HS-27A (cell line): ENCODE measurements at regions not wholly inside any gene's neighbourhood (a gene's known extent, or its start where the extent isn't known, plus 50 kb on each side); places are given as distances from the start of the nearest gene placed in this dataset.
"Not testable (repeated sequence)": the region's sequence is repeated elsewhere in the genome, so short reads cannot be mapped to it uniquely, and the experiment has no call there.

Experiments used
- DNase-seq: peaks from one replicate; pipeline ENCODE4 v3.0.0-alpha.2; 2012; ENCODE audit warnings: low read depth, missing footprints

DNA sequence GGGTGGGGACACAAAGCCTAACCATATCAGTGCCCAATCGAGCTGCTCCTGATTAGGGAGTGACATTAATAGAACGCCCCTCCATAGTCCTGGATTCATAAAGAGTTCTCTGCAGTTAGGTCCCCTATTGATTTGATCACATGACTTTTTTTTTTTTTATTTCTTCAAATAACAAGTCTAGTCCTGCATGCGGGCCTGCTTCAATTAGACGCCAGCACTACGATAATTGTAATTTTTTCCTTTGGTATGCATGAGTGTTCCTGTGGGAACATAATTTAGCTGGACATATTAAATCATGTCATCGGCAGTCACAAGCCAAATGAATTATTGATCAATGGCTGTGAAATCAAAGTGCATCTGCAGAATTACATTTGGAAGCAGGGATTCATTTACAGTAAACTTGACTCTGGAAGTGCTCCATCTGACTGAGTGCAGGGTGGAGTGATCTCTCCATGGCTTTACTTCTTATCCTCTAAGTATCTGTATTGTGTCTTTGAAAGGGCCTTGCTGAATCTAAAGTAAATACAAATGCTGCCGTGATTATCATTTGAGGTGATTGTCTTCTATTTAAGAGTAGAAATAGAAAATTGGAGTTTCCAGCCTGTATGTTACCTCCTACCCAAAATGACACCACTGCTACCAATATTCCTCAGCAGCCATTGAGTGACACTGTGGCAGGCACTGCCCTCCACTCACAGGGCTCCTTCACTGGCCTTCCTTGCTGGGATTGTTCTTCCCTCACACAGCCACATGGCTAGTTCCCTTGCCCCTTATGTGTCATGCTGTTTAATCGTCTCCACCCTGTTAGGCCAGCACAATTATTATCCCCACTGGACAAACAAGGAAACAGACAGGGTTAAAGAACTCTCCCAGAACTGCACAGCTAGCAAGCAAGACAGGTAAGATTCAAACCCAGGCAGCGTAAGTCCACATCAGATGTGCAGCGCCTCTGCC, 337.4 kb upstream of the ID2 start:
- DNase-seq: no peak

DNA sequence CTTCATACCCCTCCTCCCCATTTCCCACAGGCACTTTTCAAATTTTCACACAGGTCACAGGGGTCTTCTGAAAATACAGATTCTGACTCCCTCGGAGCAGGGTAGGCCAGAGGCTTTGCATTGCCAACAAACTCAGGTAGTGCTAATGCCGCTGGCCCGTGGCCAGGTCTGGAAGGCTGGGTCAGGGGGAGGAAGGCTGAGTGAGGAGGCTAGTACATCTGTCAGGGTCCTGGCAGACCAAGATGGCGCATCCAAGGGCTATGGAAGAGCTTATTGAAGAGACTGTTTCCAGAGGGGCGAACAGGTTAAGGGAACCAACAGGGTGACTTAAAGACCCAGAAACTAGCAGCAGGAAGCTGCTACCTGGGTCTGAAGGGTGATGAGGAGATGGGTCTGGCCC, 336.7 kb upstream of the ID2 start:
- no peak for DNase-seq

DNA sequence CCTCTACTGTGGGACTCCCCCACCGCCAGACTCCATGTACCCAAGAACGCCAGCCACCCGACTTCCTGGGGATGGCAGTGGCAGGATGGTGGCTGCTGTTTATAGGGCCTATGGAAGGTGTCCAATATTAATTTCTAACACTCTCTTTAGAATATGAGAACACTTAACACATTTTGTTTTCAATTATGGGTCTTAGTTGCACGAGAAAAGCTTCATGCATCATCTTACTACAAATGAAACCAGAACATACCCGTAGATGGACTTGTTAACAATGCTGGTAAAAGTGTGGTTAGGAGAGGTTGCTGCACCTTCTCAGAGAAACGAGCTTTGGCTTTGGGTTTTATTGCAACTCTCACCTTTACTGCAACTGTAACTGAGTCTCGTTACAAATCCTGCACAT, 335.6 kb upstream of the ID2 start:
- no peak for DNase-seq

DNA sequence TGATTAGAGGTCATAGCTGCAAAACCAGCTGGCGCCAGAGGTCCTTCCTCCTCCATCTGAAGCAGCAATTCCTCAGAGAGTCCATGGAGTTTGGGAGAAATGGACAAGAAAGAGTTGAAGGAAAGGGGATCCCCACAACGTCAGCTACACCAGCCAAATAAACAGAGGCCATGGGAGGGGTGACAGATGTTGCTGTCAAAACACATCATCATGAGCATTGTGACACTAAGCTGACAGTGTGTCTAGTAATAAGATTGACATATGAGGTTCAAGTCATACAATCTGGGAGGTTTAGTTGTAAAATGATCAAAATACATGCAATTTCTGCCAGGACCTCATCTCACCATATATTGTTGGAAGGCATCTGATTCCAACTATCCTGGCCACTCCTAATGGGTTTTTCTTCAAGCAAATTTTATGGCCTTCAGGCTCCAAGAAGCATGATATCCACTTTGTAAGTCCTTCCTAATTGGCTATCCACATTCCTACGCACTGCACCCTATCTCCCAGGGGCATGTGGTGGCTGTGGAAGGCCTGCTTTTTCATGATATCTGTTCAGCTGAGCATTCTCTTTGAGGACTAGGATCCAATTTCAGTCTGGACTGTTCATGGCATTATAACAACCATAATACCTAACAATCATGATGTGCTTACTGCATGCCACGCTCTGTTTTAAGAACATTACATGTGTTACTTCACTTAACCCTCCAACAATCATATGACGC, 335.0 kb upstream of the ID2 start:
- DNase-seq: no peak

DNA sequence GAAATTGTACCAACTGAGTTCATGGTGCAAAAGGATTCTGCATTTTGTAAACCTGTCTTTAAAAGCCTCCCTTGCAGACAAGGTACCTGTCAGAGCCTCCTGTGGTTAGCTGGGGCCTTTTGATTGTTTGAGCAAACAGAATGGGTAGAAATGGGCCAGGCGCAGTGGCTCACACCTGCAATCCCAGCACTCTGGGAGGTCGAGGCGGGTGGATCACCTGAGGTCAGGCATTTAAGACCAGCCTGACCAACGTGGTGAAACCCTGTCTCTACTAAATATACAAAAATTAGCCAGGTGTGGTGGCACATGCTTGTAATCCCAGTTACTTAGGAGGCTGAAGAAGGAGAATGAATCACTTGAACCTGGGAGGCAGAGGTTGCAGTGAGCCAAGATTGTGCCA, 332.9 kb upstream of the ID2 start:
- DNase-seq: not testable (repeated sequence)

DNA sequence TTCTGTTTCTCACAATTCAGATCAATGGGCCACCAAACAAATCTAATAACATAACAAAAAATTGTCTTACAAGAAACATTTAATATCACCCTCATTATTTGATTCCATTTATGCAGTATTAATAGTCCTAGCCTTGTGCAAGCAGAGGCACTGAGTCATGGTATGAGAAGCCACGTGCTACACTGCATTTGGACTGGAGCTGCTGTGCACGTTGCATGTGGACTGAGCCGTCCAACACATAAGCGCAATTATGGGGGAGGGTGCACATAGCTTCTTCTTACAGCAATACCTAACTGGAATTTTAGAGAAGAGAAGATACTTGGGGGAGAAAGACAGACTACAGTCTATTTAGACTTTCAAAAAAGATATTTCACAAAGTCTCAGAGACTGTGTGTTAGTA, 329.6 kb upstream of the ID2 start:
- DNase-seq: no peak

DNA sequence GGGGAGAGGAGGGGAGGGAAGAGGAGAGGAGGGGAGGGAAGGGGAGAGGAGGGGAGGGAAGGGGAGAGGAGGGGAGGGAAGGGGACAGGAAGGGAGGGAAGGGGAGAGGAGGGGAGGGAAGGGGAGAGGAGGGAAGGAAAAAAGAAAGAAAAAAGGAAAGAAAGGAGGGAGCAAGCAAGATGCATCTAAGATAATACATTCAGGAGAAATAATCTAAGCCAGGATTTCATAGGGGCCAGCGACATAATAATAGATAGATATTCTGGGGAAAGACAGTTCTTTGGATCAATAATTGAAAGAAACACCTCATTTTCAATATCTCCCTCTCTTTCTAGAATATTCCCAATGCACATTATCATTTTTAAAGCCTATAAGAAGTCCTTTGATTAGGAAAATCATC, 328.9 kb upstream of the ID2 start:
- DNase-seq: no peak

DNA sequence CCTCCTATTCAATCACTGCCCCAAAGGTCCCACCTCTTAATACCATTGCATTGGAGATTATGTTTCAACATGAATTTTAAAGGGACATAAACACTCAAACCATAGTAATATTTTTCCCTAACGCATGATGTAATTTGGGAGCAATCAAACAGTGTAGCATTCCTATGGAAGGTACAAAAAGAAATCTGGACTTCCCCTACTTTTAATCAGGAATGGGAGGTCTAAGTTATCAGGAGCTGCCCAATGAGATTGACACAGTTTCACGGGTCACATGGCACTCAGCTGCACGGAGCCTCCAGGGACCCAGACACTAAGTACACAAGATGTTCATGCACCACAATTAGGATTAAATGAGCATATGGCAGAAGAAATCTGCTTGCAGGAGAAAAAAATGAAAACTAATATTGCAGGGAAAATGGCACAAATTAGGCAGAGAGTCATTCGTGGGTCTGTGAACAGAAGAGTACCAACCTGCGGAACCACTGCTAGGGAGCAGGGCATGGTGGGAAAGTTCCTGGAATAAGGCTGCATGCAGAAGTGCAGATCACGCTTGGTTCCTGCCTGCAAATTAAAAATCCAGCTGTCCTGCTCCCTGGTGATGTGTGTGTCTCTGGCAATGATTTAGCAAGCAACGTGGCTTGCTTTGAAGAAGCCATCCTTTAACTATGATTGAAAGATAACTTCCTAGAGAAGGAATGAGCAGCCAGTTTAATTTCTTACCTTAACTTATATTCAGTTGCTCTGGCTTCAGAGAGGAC, 326.6 kb upstream of the ID2 start:
- no peak for DNase-seq

DNA sequence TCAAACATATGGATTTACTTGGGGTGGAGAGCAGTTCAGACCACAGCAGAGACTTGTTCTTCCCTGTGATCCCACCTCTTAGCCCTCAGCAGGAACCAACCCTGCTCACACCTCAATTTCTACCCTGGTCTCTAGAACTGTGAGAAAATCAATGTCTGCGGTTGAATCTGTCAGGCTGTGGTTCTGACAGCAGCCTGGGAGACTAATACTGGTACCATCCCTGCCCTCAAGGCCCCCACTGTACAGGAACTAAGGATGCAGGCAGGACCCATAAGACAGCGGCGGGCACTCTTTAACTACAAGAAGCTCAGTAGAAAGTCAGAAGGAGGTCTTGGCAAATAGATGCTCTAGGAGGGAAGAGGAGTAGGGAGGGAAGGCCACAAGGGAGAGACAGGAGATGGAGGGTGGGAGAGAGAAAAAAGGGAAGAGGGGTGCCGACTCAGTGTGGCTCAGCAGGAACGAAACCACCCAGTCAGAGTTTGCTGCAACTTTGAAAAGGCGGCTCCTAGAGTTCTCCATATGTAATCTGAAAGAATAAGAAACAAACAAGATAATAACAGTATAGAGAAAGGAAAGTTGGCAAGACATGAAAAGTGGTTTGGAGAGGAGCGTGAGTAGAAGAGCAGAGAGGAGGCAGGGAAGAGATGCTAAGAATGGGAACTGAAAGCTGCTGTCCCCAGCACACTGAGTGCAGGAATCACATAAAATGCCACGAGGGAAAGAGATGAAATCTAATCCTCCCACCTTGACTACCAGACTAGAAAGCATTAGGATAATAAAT, 323.9 kb upstream of the ID2 start:
- DNase-seq: no peak

DNA sequence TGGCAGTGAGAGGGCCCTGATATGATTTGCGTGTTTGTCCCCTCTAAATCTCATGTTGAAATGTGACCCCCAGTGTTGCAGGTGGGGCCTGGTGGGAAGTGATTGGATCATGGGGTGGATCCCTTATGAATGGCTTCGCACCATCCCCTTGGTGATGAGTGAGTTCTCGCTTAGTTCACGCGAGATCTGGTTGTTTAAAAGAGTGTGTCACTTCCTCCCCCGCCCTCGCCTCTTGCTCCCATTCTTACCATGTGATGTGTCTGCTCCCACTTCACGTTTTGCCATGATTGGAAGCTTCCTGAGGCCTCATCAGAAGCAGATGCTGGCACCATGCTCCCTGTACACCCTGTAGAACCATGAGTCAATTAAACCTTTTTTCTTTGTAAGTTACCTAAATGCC, 319.9 kb upstream of the ID2 start:
- DNase-seq: no peak

DNA sequence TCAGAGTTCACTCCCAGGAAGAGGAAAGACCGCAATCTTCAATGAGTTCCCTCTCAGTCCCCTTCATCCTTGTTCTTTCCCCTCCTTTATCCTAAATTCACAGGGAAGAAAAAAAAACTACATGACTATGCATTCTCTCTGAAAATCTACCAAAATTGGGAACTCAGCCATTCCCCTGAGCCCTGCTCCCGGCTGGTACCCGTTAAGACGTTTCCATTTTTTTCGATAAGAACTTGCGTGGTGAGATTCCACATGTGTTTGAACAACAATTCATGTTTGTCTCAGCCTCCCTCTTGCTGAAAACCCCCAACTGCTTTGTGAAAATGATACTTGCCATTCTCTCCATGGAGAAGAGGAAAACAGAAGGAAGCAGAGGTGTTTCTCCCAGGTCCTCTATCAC, 318.7 kb upstream of the ID2 start:
- no peak for DNase-seq

DNA sequence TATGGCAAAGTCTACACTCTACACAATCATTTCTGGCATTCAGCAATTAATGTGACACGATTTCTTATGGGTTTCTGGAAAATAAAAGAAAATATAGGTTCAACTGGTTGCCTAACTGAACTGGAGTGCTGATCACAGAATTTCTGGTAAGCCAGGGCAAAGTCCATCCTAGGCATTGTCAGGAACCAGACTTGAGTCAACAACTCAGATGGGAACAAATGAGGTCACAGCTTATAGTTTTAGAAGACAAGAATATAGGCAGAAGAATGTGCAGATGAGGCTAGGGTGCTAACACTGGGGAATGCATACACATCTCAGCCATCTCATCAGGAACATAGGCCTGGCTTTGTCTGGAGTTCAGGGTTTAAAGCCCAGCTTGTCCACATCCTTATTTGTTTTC, 317.2 kb upstream of the ID2 start:
- no peak for DNase-seq

DNA sequence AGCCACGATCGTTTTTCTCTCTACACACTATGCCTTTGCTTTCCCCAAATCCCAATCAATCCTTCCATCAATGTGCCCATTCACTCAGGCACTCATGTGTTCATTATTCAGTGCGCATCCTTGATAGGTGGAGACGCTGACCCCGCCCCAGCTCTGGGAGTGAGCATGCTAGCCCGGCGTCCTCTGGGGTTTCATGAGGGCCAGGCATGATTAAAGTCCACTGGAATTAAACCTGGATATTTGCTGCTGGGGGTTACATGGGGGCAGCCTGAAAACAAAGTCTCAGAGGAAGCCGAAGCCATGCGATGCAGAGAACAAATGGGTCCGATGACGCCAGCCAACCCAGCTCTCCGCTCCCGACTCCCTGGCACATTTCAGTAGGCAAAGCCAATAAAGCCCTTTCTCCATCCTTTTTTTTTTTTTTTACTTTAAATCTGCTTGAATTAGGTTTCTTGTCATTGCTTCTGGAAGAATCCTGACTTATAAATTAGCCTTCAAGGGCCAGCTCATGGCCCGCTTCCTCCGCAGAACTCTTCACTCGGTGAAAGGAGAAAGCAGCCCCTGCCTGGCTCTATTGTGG, 316.4 kb upstream of the ID2 start:
- DNase-seq: no peak

DNA sequence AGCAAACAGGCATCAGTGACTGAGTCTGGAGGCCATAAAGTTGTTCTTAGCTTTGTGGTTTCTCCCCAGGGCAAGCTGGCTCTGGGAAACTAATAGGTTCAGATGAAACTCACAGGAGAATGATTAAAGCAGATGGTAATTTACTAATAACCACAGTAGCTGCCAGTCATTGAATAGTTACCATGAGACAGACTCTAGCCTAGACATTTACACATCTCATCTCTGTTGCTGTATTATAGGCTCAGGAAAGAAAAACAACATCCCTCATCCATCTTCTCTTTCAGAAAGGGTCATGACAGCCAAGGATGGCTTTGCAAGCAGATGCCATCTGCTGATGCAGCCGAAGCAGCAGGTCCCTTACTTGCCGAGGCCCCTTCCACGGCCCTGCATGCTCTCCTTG, 314.0 kb upstream of the ID2 start:
- no peak for DNase-seq

DNA sequence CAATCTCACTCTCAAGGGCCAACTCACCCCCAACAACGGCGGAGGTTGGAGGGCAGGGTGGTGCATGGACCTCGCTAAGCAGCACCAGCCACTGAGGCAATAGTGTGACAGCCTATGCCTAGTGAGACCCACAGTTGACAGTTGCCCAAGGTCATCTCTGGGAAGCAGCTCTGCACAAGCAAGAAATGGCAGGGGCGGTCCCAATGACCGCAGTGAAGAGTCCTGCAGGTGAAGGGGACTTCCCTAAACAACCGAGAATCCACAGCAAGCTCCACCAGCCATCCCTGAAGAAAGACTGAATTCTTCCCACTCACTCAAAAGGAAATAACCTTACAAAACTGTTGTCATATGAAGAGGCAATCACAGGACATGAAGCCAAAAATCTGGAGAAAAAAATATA, 313.4 kb upstream of the ID2 start:
- no peak for DNase-seq

DNA sequence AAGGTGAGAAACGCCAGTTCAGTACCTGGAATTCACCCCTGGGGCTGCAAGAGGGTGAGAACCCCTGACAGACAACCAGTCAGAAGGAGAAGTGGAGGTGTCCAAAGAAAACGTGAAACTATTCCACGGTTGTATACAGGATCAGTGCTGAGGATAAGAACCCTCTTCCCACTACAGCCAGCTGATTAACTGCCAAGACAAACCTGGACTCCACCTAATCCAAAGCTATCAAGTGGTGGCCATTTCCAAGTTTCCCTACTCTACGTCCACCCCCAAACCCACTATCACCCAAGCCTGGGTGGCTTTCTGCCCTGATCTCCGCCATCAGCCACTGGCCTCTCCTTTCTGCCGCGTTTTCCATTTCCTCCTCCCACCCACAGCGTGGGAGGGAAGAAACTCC, 312.3 kb upstream of the ID2 start:
- DNase-seq: no peak

DNA sequence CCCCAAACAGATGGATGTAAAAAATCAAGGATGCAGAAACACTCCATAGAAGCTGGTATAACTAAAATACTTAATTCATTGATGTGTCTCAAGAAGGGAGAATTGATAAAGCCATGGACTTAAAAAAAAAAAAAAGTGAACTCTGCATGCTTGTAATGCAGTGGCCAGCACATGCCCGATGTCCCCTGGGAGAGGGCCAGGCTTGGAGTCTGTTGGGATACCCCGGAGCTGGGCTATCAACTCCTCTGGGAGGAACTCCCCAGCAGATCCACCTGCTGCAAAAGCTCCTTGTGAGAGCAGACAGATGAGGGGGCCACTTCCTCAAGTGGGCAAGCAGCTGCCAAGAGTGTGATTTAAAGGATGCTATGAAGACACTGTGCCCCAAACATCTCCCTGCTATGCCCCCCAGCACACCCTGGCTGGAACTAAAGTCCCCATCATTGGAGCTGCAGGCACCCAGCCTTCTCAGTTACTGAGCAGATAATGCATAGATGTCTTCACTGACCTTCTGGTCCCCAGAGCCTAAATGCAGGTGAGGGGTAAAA, 311.5 kb upstream of the ID2 start:
- no peak for DNase-seq

DNA sequence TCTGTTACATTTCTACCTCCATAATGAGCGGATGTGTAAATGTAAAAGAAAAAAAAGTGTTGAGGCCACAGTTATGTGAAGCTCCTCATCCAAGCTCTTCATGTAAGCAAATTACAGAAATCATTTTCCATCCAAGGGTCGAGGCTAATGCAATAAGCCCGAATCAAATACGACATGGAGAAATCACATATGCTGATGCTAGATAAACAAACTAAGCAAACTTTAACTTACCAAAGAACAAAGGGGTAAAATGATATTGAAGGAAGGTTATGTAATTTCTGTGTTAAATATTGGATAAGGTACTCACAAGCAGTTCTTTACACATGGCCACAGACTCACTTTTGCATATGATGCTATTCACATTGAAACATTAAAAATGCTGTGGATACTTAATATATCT, 310.2 kb upstream of the ID2 start:
- DNase-seq: no peak

DNA sequence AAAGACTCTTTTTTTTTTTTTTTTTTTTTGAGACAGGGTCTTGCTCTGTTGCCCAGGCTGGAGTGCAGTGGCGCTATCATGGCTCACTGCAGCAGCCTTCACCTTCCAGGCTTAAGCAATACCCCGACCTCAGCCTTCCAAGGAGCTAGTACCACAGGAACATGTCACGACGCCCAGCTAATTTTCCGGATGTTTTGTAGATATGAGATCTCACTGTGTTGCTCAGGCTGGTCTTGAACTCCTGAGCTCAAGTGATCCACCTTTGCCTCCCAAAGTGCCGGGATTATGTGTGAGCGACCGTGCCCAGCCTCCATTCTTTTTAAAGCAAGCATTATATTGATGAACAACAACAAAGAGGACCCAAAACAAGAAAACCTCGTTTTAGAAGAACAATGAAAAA, 307.1 kb upstream of the ID2 start:
- no peak for DNase-seq

DNA sequence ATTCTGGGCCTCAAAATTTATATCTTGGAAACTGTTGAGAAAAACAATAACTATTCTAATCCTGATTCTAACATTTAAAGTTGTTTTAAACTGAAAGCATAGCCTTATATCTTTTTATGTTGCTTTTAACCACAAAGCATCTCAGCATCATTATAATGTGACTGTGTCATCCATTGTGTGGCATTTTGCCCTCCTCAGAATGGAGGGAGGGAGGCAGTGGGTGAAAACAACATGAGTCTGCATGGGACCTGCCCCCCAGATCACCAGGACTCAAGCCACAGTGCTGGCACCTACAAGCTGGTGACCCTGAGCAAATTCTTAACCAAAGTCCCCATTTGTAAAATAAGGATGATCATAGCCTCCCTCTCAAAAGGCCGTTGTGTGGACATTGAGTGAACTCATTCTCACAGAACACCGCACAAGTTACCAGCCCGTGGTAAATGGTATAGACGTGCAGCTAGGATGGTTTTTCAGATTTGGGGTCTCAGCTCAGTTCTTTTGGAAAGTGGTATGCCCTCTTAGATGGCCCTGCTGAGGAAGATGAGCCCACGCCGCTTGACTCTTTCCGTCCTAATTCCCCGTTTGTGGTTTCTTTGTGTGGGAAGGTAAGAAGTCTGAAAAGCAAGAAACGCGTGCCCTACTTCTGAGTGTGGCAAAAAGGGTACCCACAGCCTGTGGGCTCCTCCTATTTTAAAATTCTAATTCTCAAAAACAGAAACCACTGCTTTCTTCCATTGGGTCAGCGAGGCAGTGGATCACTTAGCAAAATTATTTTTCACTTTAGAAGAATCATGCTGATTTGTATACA, 305.0 kb upstream of the ID2 start:
- DNase-seq: no peak
